HG03565 (cell line): ENCODE measurements at regions not wholly inside any gene's neighbourhood (a gene's known extent, or its start where the extent isn't known, plus 50 kb on each side); places are given as distances from the start of the nearest gene placed in this dataset.
"Not testable (repeated sequence)": the region's sequence is repeated elsewhere in the genome, so short reads cannot be mapped to it uniquely, and the experiment has no call there.

Experiments used
- ATAC-seq: cut with Tn5 transposase; IDR thresholded peaks from one replicate; pipeline ENCODE4 v1.9.1; 2021; ENCODE audit warnings: mild to moderate bottlenecking, moderate library complexity; ENCODE audit not compliant: unreplicated experiment

GRCh38 chr4:119437515-119437914, 115.6 kb upstream of the FABP2 start:
- not testable (repeated sequence) for ATAC-seq

DNA sequence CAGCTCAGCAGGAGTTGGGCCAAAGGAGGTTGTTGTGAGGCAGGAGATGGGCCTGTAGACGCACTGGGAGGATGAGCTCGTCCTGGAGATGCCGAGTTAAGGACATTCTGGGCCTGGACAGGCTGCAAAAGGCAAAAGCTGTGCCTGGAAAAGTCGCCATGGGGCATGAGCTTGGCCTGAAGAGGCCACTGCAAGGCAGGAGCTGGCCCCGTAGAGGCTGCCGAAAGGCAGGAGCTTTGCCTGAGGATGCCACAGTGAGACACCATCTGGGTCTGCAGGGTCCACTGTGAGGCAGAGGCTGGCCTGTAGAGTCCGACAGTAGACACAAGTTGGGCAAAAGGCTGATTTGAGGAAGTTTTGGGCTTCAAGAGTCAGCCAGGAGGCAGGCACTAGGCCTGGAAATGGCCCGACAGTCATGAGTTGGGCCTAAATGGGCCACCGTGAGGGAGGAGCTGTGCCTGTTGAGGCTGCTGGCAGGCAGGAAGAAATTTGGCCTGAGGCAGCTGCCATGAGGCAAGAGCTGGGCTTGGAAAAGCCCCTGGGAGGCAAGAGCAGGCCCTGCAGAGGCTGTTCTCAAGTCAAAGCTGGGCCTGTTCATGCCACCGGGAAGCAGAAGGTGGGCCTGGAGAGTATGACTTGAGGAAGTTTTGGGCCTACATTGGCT, 86.8 kb upstream of the FABP2 start:
- ATAC-seq: not testable (repeated sequence)

DNA sequence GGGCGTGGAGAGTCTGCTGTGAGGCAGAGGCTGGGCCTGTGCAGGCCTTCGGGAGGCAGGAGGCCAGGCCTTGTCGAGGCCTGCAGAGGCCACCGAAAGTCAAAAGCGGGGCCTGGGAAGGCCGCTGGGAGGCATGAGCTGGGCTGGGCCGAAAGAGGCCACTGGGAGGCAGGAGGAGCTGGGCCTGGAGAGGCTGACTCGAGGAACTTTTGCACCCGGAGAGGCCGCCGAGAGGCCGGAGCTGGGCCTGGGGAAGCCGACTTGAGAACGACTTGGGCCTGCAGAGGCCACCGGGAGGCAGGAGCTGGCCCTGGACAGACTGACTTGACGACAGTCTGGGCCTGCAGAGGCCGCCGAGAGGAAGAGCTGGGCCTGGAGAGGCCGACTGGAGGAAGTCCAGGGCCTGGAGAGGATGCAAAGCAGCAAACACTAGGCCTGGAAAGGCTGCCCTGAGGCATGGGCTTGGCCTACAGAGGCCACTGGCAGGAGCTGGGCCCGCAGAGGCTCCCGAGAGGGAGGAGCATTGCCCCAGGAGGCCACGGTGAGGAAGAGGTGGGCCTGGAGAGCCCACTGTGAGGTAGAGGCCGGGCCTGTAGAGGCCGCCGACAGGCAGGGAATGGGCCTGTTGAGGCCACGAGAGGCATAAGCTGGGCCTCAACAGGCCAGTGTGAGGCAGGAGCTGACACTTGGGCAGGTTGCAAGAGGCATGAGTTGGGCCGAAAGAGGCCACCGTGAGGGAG, 85.0 kb upstream of the FABP2 start:
- not testable (repeated sequence) for ATAC-seq

GRCh38 chr4:119406041-119406440, 84.1 kb upstream of the FABP2 start:
- ATAC-seq: not testable (repeated sequence)

GRCh38 chr4:119402322-119403308, 80.7 kb upstream of the FABP2 start:
- ATAC-seq: peak; percentile 86

DNA sequence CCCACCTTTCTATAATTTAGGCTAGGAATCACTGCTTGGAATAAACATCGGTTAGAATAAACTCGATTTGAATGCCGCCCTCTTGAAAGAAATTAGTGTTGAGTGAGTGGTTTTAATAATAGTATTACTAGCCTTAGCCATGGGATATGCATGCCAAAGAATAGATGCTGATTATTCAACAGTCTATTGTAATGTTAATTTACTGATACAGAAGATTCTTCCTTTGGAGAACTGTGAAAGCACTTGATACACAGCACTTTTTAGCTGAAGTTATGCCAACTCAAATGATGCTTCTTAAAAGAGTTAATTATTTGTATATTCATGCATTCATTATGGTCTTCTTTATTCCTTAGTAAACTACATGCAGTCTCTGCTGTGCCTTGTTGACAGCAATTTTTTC, 73.8 kb upstream of the FABP2 start:
- ATAC-seq: not testable (repeated sequence)

DNA sequence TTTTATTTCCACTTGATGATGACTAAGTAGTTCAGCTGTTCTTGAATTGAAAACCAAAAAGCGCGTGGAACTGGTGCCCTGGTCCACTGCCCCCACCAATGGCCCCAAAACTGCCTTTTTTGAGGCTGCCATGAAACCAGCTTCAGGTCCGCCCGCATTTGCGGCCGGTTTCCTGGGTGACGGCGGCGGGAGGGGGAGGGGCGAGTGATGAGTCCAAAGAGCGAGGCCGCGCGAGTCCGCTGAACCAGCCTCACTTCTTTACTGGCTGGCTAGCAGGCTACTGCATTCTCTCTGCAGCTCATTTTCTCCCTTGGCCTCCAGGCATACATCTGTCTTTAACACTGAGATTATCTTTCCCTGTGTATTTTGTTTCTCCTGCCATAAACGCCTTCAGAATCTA, 72.9 kb upstream of the FABP2 start:
- no peak for ATAC-seq

- not testable (repeated sequence) for ATAC-seq
Observed at GRCh38 chr4:119388791-119389190, 66.9 kb upstream of the FABP2 start.

DNA sequence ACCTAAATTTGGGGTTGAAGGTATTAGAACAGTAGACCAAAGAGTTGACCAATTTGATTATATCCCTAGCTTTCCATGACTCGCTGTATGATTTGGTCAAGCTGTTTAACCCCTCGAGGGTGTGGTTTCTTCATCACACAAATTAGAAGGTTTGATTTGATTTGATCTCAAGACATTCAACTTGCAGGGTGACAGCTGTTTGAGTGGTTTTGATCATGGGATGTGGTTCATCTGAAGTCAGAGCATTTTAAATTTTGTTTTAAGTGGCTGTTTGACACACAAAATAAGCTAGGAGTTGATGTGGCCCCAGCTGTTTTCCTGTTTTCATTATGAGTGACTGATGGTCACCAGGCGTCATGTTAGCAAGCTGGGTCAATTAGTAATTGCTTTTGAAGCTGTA, 52.7 kb upstream of the FABP2 start:
- not testable (repeated sequence) for ATAC-seq

DNA sequence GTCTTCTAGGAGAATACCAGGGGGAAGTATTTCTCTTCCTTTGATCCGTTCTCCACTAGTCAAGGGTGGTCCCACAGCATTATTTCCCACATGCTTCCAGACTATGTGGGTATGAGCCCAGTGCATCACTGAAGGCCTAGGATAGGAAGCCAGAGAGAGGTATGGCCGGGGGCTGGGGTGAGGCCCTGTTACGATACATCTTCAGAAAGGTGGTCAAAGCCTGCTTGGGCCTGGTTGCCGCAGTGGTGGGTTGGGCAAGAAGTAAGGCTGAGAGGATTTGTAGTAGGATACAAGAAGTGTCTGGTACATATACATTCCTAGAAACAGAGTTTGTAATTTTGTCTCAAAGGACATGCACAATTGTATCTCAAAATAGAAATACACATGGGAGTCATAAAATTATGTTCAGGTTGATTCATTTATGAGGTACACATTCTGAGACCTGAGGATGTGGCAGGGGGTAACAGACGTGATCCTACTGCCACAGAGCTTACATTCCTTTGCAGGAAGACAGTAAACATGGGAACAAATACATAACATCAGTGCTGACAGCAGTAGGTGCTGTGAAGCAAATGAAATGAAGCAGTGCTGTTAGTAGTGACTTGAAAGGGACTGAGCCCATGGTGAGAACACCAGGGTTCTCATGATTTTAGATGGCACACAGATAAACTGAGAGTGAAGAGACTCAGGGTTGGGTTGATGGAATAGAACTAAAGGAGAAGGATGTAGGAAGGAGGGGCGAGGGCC, 50.6 kb upstream of the FABP2 start:
- ATAC-seq: not testable (repeated sequence)
